Suprapubic skin (tissue), 4 donors: ENCODE measurements at regions not wholly inside any gene's neighbourhood (a gene's known extent, or its start where the extent isn't known, plus 50 kb on each side); places are given as distances from the start of the nearest gene placed in this dataset.

ENCODE experiments used
- CTCF ChIP-seq, 2 donors: fragments of 200-600 bp in 1 of 2; fragments of 450-650 bp in 1 of 2; sonication (generic) in 1 of 2; IDR thresholded peaks; one replicate each; pipeline ENCODE4 v1.5.1; 2016 to 2019; ENCODE audit warnings: antibody characterized with exemption in 2 of 2, mild to moderate bottlenecking in 1 of 2, moderate library complexity in 1 of 2
- POLR2A ChIP-seq, 2 donors: fragments of 450-650 bp; IDR thresholded peaks; one replicate each; pipeline ENCODE4 v1.6.1; 2017; ENCODE audit warnings: antibody characterized with exemption in 2 of 2, mild to moderate bottlenecking in 2 of 2, moderate library complexity in 2 of 2
- POLR2AphosphoS5 ChIP-seq, 3 donors: sonication (generic); formaldehyde crosslinking; IDR thresholded peaks; one replicate each; pipeline ENCODE4 v1.6.1; 2017; ENCODE audit warnings: antibody characterized with exemption in 3 of 3

- TF ChIP-seq CTCF (IDR thresholded peaks at IDR 0.05) (no peak), POLR2A (IDR thresholded peaks at IDR 0.05) (no peak), POLR2AphosphoS5 (IDR thresholded peaks at IDR 0.05) (no peak)
Observed at GRCh38 chrX:121836000-121836399, 788.6 kb downstream of the GLUD2 start.
